Transverse colon (tissue), 4 donors: ENCODE measurements at regions not wholly inside any gene's neighbourhood (a gene's known extent, or its start where the extent isn't known, plus 50 kb on each side); places are given as distances from the start of the nearest gene placed in this dataset.
"Not testable (repeated sequence)": the region's sequence is repeated elsewhere in the genome, so short reads cannot be mapped to it uniquely, and the experiment has no call there.

ENCODE experiments used
- EP300 ChIP-seq: sonication (generic); formaldehyde crosslinking; IDR thresholded peaks from one replicate; pipeline ENCODE4 v1.6.1; 2017; ENCODE audit warnings: antibody characterized with exemption, low read depth
- POLR2A ChIP-seq: fragments of 450-650 bp; IDR thresholded peaks from one replicate; pipeline ENCODE4 v1.6.1; 2016; ENCODE audit warnings: antibody characterized with exemption, mild to moderate bottlenecking, moderate library complexity
- POLR2AphosphoS5 ChIP-seq, 3 donors: sonication (generic); formaldehyde crosslinking; IDR thresholded peaks; one replicate each; pipeline ENCODE4 v1.6.1; 2016; ENCODE audit warnings: antibody characterized with exemption in 3 of 3
- TF ChIP-seq, protein P1 (sequence below), 5 experiments: fragments of 200-600 bp in 3 of 5; fragments of 450-650 bp in 2 of 5; sonication (generic) in 3 of 5; IDR thresholded peaks; 1 replicate in 2 of 5; 2 replicates in 3 of 5; pipeline ENCODE4 v1.5.1; 2016 to 2017; ENCODE audit warnings: antibody characterized with exemption in 5 of 5, inconsistent platforms in 3 of 5, mild to moderate bottlenecking in 2 of 5, moderate library complexity in 1 of 5

- TF ChIP-seq POLR2A; POLR2AphosphoS5 (IDR thresholded peaks at IDR 0.05); EP300: not testable (repeated sequence)
- TF ChIP-seq, protein P1, sequence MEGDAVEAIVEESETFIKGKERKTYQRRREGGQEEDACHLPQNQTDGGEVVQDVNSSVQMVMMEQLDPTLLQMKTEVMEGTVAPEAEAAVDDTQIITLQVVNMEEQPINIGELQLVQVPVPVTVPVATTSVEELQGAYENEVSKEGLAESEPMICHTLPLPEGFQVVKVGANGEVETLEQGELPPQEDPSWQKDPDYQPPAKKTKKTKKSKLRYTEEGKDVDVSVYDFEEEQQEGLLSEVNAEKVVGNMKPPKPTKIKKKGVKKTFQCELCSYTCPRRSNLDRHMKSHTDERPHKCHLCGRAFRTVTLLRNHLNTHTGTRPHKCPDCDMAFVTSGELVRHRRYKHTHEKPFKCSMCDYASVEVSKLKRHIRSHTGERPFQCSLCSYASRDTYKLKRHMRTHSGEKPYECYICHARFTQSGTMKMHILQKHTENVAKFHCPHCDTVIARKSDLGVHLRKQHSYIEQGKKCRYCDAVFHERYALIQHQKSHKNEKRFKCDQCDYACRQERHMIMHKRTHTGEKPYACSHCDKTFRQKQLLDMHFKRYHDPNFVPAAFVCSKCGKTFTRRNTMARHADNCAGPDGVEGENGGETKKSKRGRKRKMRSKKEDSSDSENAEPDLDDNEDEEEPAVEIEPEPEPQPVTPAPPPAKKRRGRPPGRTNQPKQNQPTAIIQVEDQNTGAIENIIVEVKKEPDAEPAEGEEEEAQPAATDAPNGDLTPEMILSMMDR (IDR thresholded peaks at IDR 0.05) = not testable (repeated sequence)
Observed at GRCh38 chrX:63142588-63142987, 208.5 kb downstream of the SPIN4 start.
